IMR-90 (cell line): ENCODE measurements at regions not wholly inside any gene's neighbourhood (a gene's known extent, or its start where the extent isn't known, plus 50 kb on each side); places are given as distances from the start of the nearest gene placed in this dataset.
"Not testable (repeated sequence)": the region's sequence is repeated elsewhere in the genome, so short reads cannot be mapped to it uniquely, and the experiment has no call there.

ENCODE experiments used
- ATAC-seq: fragments of 200-7000 bp; cut with Tn5 transposase; 2 replicates; pipeline ENCODE4 v1.9.1; 2020; ENCODE audit warnings: low read depth, mild to moderate bottlenecking, moderate library complexity
- BruUV-seq: library from RNA; stranded (reverse); fragments of 400-500 nt; replicated peaks from 2 replicates; lab custom pipeline; 2021; lab: Mats Ljungman, UMichigan
- CTCF ChIA-PET: fragments of 300-600 bp; formaldehyde crosslinking; extraction: SDS; loops from one replicate; lab custom pipeline; 2021; ENCODE audit warnings: antibody characterized with exemption; lab: Yijun Ruan, JAX
- POLR2A ChIA-PET: fragments of 300-600 bp; sonication (Branson Sonifier 250); formaldehyde crosslinking; loops from one replicate; lab custom pipeline; 2022; ENCODE audit warnings: antibody characterized with exemption; ENCODE audit not compliant: unreplicated experiment; lab: Charles Lee
- DNase-seq: peaks from one replicate; pipeline ENCODE4 v3.0.0; 2013
- H2AFZ ChIP-seq: replicated peaks from 2 replicates; pipeline ENCODE3; 2013; ENCODE audit warnings: low read length, mild to moderate bottlenecking; ENCODE audit not compliant: poor library complexity
- H2AK5ac ChIP-seq: 2 replicates; pipeline ENCODE4 v1.6.1; 2013; ENCODE audit warnings: low read depth, low read length, inconsistent platforms
- H2AK9ac ChIP-seq: replicated peaks from 2 replicates; pipeline ENCODE3; 2013; ENCODE audit warnings: mild to moderate bottlenecking, low read depth, low read length, moderate library complexity; ENCODE audit not compliant: poor library complexity
- H2BK120ac ChIP-seq: 2 replicates; pipeline ENCODE4 v1.6.1; 2013; ENCODE audit warnings: low read depth, low read length, inconsistent platforms
- H2BK15ac ChIP-seq: 3 replicates; pipeline ENCODE4 v1.6.1; 2013; ENCODE audit warnings: low read depth, low read length, inconsistent platforms
- H2BK20ac ChIP-seq: 2 replicates; pipeline ENCODE4 v1.6.1; 2013; ENCODE audit warnings: low read depth, mild to moderate bottlenecking, inconsistent platforms, low read length, moderate library complexity
- H2BK5ac ChIP-seq: 2 replicates; pipeline ENCODE4 v1.6.1; 2013; ENCODE audit warnings: mild to moderate bottlenecking, low read depth, low read length, inconsistent platforms; ENCODE audit not compliant: poor library complexity, severe bottlenecking
- H3K14ac ChIP-seq: replicated peaks from 2 replicates; pipeline ENCODE4 v1.6.1; 2013; ENCODE audit warnings: low read depth, low read length, inconsistent platforms
- H3K18ac ChIP-seq: 2 replicates; pipeline ENCODE4 v1.6.1; 2013; ENCODE audit warnings: low read depth, low read length, control low read depth
- H3K23ac ChIP-seq: 2 replicates; pipeline ENCODE4 v1.6.1; 2013; ENCODE audit warnings: low read depth, low read length, inconsistent platforms
- H3K27ac ChIP-seq: 2 replicates; pipeline ENCODE4 v1.5.1; 2013; ENCODE audit warnings: mild to moderate bottlenecking, control low read depth, low read length; ENCODE audit not compliant: insufficient read depth
- H3K27me3 ChIP-seq: 2 replicates; pipeline ENCODE4 v1.6.1; 2013; ENCODE audit warnings: low read length; ENCODE audit not compliant: control insufficient read depth, insufficient read depth
- H3K36me3 ChIP-seq: 2 replicates; pipeline ENCODE4 v1.6.1; 2013; ENCODE audit warnings: low read length, mixed read lengths; ENCODE audit not compliant: control insufficient read depth, insufficient read depth
- H3K4ac ChIP-seq: 2 replicates; pipeline ENCODE4 v1.6.1; 2013; ENCODE audit warnings: low read depth, low read length, inconsistent platforms
- H3K4me1 ChIP-seq: 2 replicates; pipeline ENCODE4 v1.6.1; 2013; ENCODE audit warnings: low read length, mixed read lengths; ENCODE audit not compliant: control insufficient read depth, insufficient read depth
- H3K4me2 ChIP-seq: 2 replicates; pipeline ENCODE4 v1.6.1; 2013; ENCODE audit warnings: low read depth, mild to moderate bottlenecking, control low read depth, low read length, moderate library complexity
- H3K4me3 ChIP-seq: 2 replicates; pipeline ENCODE4 v1.5.1; 2013; ENCODE audit warnings: low read depth, mild to moderate bottlenecking, control low read depth, low read length, moderate library complexity; ENCODE audit not compliant: insufficient read depth
- H3K56ac ChIP-seq: 2 replicates; pipeline ENCODE4 v1.6.1; 2013; ENCODE audit warnings: low read length, inconsistent platforms; ENCODE audit not compliant: insufficient read depth; ENCODE audit errors: extremely low read depth
- H3K79me1 ChIP-seq, 2 experiments: 2 replicates each; pipeline ENCODE4 v1.6.1; 2013; ENCODE audit warnings: low read length in 2 of 2, inconsistent platforms in 1 of 2, low read depth in 1 of 2
- H3K9ac ChIP-seq: 2 replicates; pipeline ENCODE4 v1.6.1; 2013; ENCODE audit warnings: low read depth, low read length, control low read depth
- H3K9me1 ChIP-seq: 2 replicates; pipeline ENCODE4 v1.6.1; 2013; ENCODE audit warnings: low read length, inconsistent platforms; ENCODE audit not compliant: insufficient read depth
- H3K9me3 ChIP-seq: 2 replicates; pipeline ENCODE4 v1.6.1; 2013; ENCODE audit warnings: low read length; ENCODE audit not compliant: control insufficient read depth, insufficient read depth
- H4K20me1 ChIP-seq: 2 replicates; pipeline ENCODE4 v1.6.1; 2013; ENCODE audit warnings: low read length, inconsistent platforms; ENCODE audit not compliant: insufficient read depth
- H4K5ac ChIP-seq: 2 replicates; pipeline ENCODE4 v1.6.1; 2013; ENCODE audit warnings: mild to moderate bottlenecking, low read depth, low read length, control low read depth
- H4K8ac ChIP-seq, 2 experiments: 2 replicates each; pipeline ENCODE4 v1.6.1; 2013; ENCODE audit warnings: low read depth in 2 of 2, low read length in 2 of 2, control low read depth in 1 of 2, inconsistent platforms in 1 of 2
- H4K91ac ChIP-seq: 2 replicates; pipeline ENCODE4 v1.6.1; 2013; ENCODE audit warnings: low read depth, low read length, inconsistent platforms; ENCODE audit not compliant: insufficient read depth
- WGBS, 2 experiments: methylation state at CpG; one replicate each; pipeline versions ENCODE4 v1.1.5 to v1.1.7; 2013; ENCODE audit warnings: missing lambda C conversion rate in 2 of 2; ENCODE audit not compliant: insufficient read length in 1 of 2; ENCODE audit errors: extremely low coverage in 2 of 2; 5-methylcytosine and 5-hydroxymethylcytosine counted together
- dilution Hi-C: fragments of 300-500 bp; cut with HindIII; formaldehyde crosslinking; loops from one replicate; pipeline ENCODE4 v1.14.3; 2018; ENCODE audit warnings: low sequenced_read_pairs; ENCODE audit not compliant: unreplicated experiment
- in situ Hi-C: fragments of 300-500 bp; cut with MboI; formaldehyde crosslinking; loops from 3 replicates; pipeline ENCODE4 v1.14.3; 2019; ENCODE audit warnings: low sequenced_read_pairs, inconsistent platforms, mixed read lengths
- intact Hi-C: fragments of 100-400 bp; cut with micrococcal nuclease; formaldehyde crosslinking; loops from 2 replicates; pipeline ENCODE4 v1.10.0; 2022

GRCh38 chr21:9788281-9788680 lies 733.1 kb upstream of the TPTE start:
- intact Hi-C loops, H3K9ac ChIP-seq, H2AFZ ChIP-seq, DNase-seq, H3K27me3 ChIP-seq, CTCF ChIA-PET, H2AK5ac ChIP-seq, H2BK120ac ChIP-seq, H4K5ac ChIP-seq, H2BK20ac ChIP-seq, H3K4ac ChIP-seq, H2BK15ac ChIP-seq, ATAC-seq, H3K36me3 ChIP-seq, H3K56ac ChIP-seq, H4K8ac ChIP-seq, dilution Hi-C loops, H2AK9ac ChIP-seq, H3K4me2 ChIP-seq, H2BK5ac ChIP-seq, H3K4me1 ChIP-seq, H3K4me3 ChIP-seq, H3K18ac ChIP-seq, H3K27ac ChIP-seq, POLR2A ChIA-PET, H3K79me1 ChIP-seq, H3K23ac ChIP-seq, H3K14ac ChIP-seq, H4K91ac ChIP-seq, BruUV-seq, H3K9me1 ChIP-seq, in situ Hi-C loops, H4K20me1 ChIP-seq: not testable (repeated sequence)
- WGBS, 2 experiments: no CpG with 5 or more reads among the region's 5 CpGs
- peaks cover 24% of the 10 kb centered on the region for H3K9me3 ChIP-seq

GRCh38 chr21:9790354-9790753 lies 731.0 kb upstream of the TPTE start:
- DNase-seq, H3K56ac ChIP-seq, BruUV-seq, H3K36me3 ChIP-seq, H2BK20ac ChIP-seq, POLR2A ChIA-PET, dilution Hi-C loops, H3K4me3 ChIP-seq, H3K79me1 ChIP-seq, H4K8ac ChIP-seq, H2BK5ac ChIP-seq, H3K27me3 ChIP-seq, H3K23ac ChIP-seq, H3K9me1 ChIP-seq, H3K14ac ChIP-seq, H2AK9ac ChIP-seq, H3K4ac ChIP-seq, CTCF ChIA-PET, intact Hi-C loops, H3K27ac ChIP-seq, ATAC-seq, H3K4me1 ChIP-seq, H3K4me2 ChIP-seq, H2AK5ac ChIP-seq, H3K18ac ChIP-seq, H2AFZ ChIP-seq, H2BK120ac ChIP-seq, in situ Hi-C loops, H4K91ac ChIP-seq, H3K9ac ChIP-seq, H4K20me1 ChIP-seq, H2BK15ac ChIP-seq, H4K5ac ChIP-seq: not testable (repeated sequence)
- peaks cover 22% of the 10 kb centered on the region for H3K9me3 ChIP-seq
- WGBS, 2 experiments: no CpG with 5 or more reads among the region's 6 CpGs
